Uterus (tissue), 2 donors: ENCODE measurements at regions not wholly inside any gene's neighbourhood (a gene's known extent, or its start where the extent isn't known, plus 50 kb on each side); places are given as distances from the start of the nearest gene placed in this dataset.

Experiments used
- POLR2A ChIP-seq, 2 donors: fragments of 450-650 bp; IDR thresholded peaks; one replicate each; pipeline ENCODE4 v1.6.1; 2016; ENCODE audit warnings: antibody characterized with exemption in 2 of 2, mild to moderate bottlenecking in 1 of 2, moderate library complexity in 1 of 2
- TF ChIP-seq, protein P1 (sequence below), 4 experiments: fragments of 200-600 bp in 2 of 4; fragments of 450-650 bp in 2 of 4; sonication (generic) in 2 of 4; IDR thresholded peaks; one replicate each; pipeline ENCODE4 v1.5.1; 2016 to 2019; ENCODE audit warnings: antibody characterized with exemption in 4 of 4, mild to moderate bottlenecking in 2 of 4, moderate library complexity in 1 of 4

DNA sequence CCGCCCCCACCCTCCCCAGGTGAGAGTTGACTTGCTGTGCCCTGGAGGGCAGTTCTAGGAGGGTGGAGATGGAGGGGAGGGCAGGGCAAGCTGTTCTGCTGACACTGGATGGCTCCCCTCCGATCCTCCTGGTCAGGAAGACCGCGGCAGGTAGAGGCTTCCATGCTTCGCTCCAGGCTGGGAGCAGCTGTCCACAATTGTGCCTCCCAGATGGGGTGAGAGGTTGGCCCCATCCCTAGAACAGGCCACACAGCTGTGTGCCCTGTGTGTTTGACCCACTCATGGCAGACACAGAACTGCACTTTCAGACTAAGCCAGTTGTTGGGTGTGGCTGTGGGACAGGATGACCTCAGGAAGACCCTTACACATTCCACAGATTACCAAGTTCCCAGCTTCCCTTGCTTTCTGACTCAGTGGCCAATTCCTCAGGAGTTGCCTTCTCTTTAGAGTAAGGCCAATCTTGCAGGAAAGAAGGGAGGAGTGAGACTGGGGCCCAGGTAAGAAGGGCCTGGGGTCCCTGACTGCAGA lies 72.1 kb upstream of the HSPA9 start:
- TF ChIP-seq, protein P1, sequence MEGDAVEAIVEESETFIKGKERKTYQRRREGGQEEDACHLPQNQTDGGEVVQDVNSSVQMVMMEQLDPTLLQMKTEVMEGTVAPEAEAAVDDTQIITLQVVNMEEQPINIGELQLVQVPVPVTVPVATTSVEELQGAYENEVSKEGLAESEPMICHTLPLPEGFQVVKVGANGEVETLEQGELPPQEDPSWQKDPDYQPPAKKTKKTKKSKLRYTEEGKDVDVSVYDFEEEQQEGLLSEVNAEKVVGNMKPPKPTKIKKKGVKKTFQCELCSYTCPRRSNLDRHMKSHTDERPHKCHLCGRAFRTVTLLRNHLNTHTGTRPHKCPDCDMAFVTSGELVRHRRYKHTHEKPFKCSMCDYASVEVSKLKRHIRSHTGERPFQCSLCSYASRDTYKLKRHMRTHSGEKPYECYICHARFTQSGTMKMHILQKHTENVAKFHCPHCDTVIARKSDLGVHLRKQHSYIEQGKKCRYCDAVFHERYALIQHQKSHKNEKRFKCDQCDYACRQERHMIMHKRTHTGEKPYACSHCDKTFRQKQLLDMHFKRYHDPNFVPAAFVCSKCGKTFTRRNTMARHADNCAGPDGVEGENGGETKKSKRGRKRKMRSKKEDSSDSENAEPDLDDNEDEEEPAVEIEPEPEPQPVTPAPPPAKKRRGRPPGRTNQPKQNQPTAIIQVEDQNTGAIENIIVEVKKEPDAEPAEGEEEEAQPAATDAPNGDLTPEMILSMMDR (IDR thresholded peaks at IDR 0.05), result no peak
- TF ChIP-seq POLR2A (IDR thresholded peaks at IDR 0.05), result no peak
